SJSA1 (cell line): ENCODE measurements at regions not wholly inside any gene's neighbourhood (a gene's known extent, or its start where the extent isn't known, plus 50 kb on each side); places are given as distances from the start of the nearest gene placed in this dataset.
A peak's percentile ranks its signal among the peaks of the same experiment; 100 is the strongest.

ENCODE experiments used
- DNase-seq, 2 experiments: peaks; one replicate each; pipeline ENCODE4 v3.0.0-alpha.2; 2015 to 2020; ENCODE audit warnings: low spot score in 2 of 2, low read depth in 1 of 2
- H3K27ac ChIP-seq: fragments of 250-450 bp; sonication (Bioruptor Pico); 2 replicates; pipeline ENCODE4 v1.5.1; 2020; ENCODE audit warnings: mild to moderate bottlenecking, moderate library complexity
- H3K27me3 ChIP-seq: fragments of 250-450 bp; sonication (Bioruptor Pico); replicated peaks from 2 replicates; pipeline ENCODE4 v1.5.1; 2020; ENCODE audit warnings: mild to moderate bottlenecking, moderate library complexity
- H3K36me3 ChIP-seq: fragments of 250-450 bp; sonication (Bioruptor Pico); 2 replicates; pipeline ENCODE4 v1.5.1; 2020; ENCODE audit warnings: mild to moderate bottlenecking
- H3K4me1 ChIP-seq: fragments of 250-450 bp; sonication (Bioruptor Pico); replicated peaks from 2 replicates; pipeline ENCODE4 v1.6.1; 2021; ENCODE audit warnings: mild to moderate bottlenecking
- H3K4me3 ChIP-seq: fragments of 250-450 bp; sonication (Bioruptor Pico); 2 replicates; pipeline ENCODE4 v1.5.1; 2020; ENCODE audit warnings: mild to moderate bottlenecking
- H3K9me3 ChIP-seq: fragments of 250-450 bp; sonication (Bioruptor Pico); replicated peaks from 2 replicates; pipeline ENCODE4 v1.5.1; 2020; ENCODE audit warnings: mild to moderate bottlenecking

DNA sequence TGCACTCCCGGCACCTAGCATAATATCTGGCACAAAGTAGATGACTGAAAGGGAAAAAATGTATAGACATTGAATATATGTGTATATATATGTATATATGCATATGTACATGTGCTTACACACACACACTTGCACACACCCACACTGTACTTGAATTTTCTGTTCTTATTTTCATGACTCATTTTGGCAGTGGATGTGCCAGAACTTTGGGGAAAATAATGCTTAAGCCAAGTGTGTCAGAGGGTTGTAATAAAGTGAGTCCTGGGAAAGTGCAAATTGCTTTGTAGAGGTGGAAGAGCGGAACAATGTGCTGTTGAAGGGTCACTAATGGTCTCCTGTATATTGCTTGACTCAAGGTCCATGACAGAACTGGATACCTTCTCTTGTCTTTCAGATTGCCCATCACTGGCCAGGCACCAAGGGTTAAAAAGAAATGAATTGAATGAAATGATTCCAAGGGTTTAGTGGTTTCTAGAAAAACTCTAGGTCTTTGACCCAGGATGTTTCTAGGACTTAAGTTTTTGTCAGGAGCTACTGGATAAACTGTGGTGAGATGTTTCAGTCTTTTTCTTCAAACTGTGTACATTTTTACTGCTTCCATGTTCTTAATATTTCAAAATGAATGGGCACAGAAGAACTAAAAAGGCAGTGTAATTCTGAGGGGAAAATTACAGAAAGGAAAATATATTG lies 129.9 kb upstream of the MOCS2 start:
- H3K36me3 ChIP-seq = no peaks in the 10 kb centered on the region
- no peak for DNase-seq
- no peak overlapping the region for H3K27ac ChIP-seq
- H3K4me3 ChIP-seq = no peak overlapping the region
- H3K27me3 ChIP-seq = no peaks in the 10 kb centered on the region
- 0 out of 2 replicates have a peak, but pooled peaks cover 5% of the 10 kb centered on the region for H3K4me1 ChIP-seq
- H3K9me3 ChIP-seq = no peaks in the 10 kb centered on the region

DNA sequence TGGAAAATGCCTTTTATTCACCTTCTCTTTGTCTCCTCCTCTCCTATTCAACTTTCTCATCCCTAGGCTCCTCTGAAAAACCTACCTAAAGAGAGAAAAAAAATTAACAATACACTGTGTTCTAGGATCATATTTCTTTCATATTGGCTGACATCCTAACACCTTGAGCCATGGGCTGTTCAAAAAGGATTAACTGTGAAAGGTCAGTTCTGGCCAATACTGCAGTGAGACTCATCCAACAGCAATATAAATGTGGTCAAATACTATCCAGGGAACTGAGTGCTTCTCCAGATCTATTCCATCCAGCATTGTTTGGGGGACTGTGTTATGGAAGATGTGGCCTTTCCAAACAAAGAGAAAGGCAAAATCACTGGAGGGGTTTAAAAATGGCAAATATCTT lies 131.1 kb upstream of the MOCS2 start:
- DNase-seq = no peak
- Histone ChIP-seq H3K27ac (no peak overlapping the region), H3K36me3 (no peaks in the 10 kb centered on the region)

DNA sequence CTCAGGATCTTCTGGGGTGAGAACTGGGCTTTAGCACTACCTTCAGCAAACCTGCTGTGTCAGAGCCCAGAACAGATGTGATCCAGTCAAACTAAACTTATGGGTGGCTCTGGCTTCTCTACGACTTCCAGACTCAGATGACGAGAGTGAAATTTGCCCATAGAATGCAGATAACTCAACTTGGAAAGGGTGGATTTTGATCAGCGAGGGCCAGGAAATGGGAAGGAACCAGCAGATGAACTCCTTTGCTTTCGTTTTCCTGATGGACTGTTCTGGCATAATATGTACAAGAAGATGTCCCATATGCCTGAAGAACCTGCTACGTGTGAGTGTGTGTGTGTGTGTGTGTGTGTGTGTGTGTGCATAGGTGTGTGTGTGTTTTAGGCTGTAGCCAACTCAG lies 132.0 kb upstream of the MOCS2 start:
- H3K36me3 ChIP-seq = no peaks in the 10 kb centered on the region
- H3K4me1 ChIP-seq = peaks cover 25% of the 10 kb centered on the region
- DNase-seq = no peak
- no peaks in the 10 kb centered on the region for H3K27me3 ChIP-seq
- H3K27ac ChIP-seq = no peak overlapping the region
- no peak overlapping the region for H3K4me3 ChIP-seq
- no peaks in the 10 kb centered on the region for H3K9me3 ChIP-seq

More for the DNA sequence above, 131.1 kb upstream of the MOCS2 start:
- Histone ChIP-seq H3K4me1 (peaks cover 16% of the 10 kb centered on the region), H3K27me3 (no peaks in the 10 kb centered on the region), H3K4me3 (no peak overlapping the region), H3K9me3 (no peaks in the 10 kb centered on the region)

DNA sequence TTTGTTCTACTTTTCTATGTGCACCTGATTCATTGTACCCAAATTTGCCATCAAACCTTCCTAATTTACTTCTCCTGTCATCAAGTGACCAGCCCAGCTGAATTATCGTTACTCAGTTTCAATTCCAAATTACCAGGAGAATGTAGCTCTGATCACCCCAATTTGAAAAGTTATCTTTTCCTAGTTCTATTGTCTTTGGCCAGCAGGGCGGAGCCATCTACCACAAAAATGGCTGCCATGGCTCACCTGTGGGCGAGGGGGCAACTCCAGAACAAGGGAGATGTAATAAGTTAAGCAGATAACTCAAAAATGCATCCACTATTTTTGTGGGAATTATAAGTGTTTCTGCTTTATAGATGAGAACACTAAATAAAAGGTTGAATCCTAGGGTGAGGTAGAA lies 133.8 kb upstream of the MOCS2 start:
- Histone ChIP-seq H3K9me3 (no peaks in the 10 kb centered on the region), H3K4me3 (no peak overlapping the region), H3K36me3 (no peaks in the 10 kb centered on the region)

DNA sequence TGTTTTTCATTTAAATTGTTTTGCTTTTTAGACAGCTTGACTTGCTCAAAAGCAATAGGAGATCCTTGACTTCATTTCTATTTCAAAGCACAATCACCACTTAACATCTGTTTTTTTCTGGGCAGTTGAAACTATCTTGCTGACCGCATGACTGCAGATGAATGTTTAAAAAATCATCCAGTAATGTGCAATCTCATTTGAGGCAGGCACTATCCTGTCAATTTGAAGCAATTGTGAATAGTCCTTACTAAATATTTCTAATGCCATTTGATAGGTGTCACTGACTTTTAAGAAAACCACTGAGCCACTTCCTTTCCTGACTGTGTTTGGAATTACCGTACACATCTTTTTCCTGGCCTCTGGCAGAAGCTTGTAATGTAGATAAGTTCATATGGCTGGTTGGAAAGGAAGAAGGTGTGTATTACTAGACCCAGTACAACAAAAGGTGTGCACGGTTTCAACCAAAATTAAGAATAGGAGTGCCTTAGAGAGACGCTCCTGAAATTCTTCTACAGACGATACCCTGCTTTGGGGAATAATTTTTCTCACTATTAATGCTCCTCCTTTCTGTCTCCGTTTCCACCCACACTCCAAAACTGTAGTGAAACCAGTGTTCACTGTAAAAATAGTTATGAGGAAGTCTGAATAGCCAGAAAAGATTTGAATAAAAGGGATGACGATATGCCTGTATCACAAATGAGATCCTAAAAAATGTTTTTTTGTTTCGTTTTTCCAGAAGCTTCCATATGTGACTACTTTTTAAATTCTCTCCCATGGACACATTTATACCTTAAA lies 136.7 kb upstream of the MOCS2 start:
- H3K4me3 ChIP-seq = no peak overlapping the region
- no peaks in the 10 kb centered on the region for H3K27me3 ChIP-seq
- peak; percentile 47 to 79 for DNase-seq
- H3K27ac ChIP-seq = peak overlapping the region; percentile 83
- no peaks in the 10 kb centered on the region for H3K9me3 ChIP-seq
- H3K36me3 ChIP-seq = no peaks in the 10 kb centered on the region
- peaks cover 64% of the 10 kb centered on the region for H3K4me1 ChIP-seq

More for the DNA sequence above, 133.8 kb upstream of the MOCS2 start:
- DNase-seq = no peak
- Histone ChIP-seq H3K27me3 (no peaks in the 10 kb centered on the region), H3K4me1 (peaks cover 41% of the 10 kb centered on the region), H3K27ac (no peak overlapping the region)

DNA sequence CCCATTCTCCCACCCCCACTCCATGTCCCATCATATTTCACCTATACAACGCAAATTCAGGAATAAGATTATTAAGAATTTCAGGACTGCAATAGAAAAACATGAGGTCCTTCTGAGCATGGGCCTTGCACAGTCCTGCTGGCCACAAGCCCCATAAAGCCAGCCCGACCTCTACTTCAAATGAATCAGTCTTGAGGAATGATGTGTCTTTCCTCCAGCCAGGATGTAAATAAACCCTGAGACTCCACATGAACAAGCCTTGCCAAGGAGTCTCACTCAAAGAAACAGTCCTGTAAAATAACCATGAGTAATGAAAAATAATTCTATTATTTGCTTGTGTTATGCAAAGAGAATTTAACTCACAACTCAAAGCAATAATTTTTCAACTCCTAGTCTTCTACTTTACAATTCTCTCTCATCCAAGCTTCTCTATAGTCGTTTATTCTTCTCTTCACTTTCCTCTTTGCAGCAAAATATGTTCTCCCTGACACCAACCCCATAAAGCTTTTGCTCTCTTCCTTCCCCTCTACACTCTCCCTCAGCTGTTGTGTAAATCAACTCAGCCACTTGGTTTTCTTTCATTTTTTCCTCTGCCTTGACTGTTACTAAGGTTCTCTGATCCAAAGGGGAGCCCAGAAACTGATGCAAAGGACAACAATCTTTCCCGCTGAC lies 140.1 kb upstream of the MOCS2 start:
- H3K4me3 ChIP-seq = no peak overlapping the region

DNA sequence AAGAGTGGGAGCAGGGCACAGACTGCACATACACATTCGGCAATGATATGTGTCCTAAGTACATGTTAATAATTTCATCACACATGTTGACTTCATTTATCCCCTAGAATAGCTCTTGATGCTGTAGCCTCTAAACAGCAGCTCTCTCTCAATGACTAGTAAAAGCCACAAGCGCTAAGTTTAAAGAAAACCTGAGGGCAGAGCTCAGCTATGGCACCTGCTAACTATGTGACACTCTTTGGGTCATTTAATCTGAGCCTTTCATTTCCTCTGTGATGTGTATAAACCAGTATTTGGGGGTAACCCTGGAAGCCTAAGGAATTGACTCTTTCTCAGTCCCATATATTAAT lies 140.6 kb upstream of the MOCS2 start:
- no peaks in the 10 kb centered on the region for H3K27me3 ChIP-seq
- no peak overlapping the region for H3K4me3 ChIP-seq
- no peaks in the 10 kb centered on the region for H3K36me3 ChIP-seq
- H3K27ac ChIP-seq = peak overlapping the region; percentile 65
- no peak for DNase-seq
- no peaks in the 10 kb centered on the region for H3K9me3 ChIP-seq
- H3K4me1 ChIP-seq = peaks cover 69% of the 10 kb centered on the region

More for the DNA sequence above, 140.1 kb upstream of the MOCS2 start:
- peak; percentile 77 to 78 for DNase-seq
- H3K27ac ChIP-seq = peak overlapping the region; percentile 65
- peaks cover 74% of the 10 kb centered on the region for H3K4me1 ChIP-seq
- no peaks in the 10 kb centered on the region for H3K9me3 ChIP-seq
- H3K36me3 ChIP-seq = no peaks in the 10 kb centered on the region
- no peaks in the 10 kb centered on the region for H3K27me3 ChIP-seq

DNA sequence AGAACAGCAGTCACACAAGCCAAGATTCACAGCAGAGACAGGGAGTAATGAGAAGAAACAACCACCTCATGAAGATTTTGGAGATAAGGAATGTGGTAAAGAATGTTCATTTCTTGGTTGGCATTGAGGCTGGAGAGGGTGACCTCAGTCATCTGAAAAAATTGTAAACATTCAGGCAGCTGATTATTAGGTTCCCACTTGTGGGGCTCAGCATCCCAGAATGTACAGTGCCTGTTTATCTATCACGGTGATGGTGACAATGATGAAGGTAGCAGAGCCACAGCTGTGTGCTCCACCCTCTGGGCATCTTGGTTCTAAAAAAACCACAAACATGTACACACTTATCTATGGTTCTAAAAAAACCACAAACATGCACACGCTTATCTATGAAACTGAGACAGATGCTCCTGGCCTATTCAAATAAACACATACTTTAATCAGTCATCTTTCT lies 143.9 kb upstream of the MOCS2 start:
- no peak overlapping the region for H3K4me3 ChIP-seq
- H3K27ac ChIP-seq = peak overlapping the region; percentile 55
- no peaks in the 10 kb centered on the region for H3K9me3 ChIP-seq
- H3K4me1 ChIP-seq = peaks cover 39% of the 10 kb centered on the region
- no peaks in the 10 kb centered on the region for H3K36me3 ChIP-seq
- DNase-seq = peak; percentile 84 to 91
- H3K27me3 ChIP-seq = no peaks in the 10 kb centered on the region

DNA sequence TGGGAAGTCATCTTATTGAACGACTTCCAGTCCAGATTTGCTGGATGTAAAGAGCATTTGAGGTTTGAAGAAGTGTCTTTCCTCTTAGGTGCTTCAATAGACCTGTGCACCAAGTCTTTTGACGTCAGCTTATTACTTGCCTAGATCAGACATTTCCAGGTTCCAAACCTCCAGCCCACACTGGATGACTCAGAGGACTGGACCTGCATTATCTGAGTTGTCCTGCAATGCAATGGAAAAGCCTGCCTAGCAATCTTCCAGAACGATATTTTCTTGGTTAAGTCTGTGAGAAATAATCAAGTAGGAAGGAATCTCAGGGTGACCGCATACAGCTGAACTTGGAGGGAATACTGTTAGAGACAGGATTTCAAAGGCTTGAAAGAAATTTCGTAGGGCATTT lies 147.2 kb upstream of the MOCS2 start:
- Histone ChIP-seq H3K4me1 (peaks cover 17% of the 10 kb centered on the region), H3K9me3 (no peaks in the 10 kb centered on the region), H3K36me3 (no peaks in the 10 kb centered on the region), H3K27me3 (no peaks in the 10 kb centered on the region), H3K4me3 (no peak overlapping the region), H3K27ac (no peak overlapping the region)
- DNase-seq = no peak

DNA sequence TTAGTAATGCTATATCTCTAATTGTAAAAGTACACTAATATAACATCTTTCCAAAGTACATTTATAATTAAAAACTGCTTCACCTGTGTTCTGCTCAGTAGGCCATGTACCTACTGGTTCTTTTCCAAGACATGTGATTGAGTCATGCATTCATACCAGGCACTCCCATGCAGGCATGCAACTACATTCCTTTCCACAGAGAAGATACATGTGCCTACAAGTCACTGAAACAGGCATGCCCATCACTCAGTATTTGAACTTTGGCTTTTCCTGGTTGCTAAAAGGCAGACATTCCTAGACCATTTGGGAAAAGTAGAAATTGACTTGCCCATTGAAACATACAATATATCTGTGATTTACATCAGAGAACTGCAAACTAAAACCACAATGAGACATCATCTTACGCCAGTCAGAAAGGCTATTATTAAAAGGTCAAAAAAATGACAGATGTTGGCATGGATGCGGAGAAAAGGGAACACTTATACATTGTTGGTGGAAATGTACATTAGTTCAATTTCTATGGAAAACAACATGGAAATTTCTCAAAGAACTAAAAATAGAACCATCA lies 148.3 kb upstream of the MOCS2 start:
- no peaks in the 10 kb centered on the region for H3K9me3 ChIP-seq
- H3K4me1 ChIP-seq = peaks cover 12% of the 10 kb centered on the region
- no peaks in the 10 kb centered on the region for H3K27me3 ChIP-seq
- no peak for DNase-seq
- H3K27ac ChIP-seq = no peak overlapping the region
- no peaks in the 10 kb centered on the region for H3K36me3 ChIP-seq
- no peak overlapping the region for H3K4me3 ChIP-seq

DNA sequence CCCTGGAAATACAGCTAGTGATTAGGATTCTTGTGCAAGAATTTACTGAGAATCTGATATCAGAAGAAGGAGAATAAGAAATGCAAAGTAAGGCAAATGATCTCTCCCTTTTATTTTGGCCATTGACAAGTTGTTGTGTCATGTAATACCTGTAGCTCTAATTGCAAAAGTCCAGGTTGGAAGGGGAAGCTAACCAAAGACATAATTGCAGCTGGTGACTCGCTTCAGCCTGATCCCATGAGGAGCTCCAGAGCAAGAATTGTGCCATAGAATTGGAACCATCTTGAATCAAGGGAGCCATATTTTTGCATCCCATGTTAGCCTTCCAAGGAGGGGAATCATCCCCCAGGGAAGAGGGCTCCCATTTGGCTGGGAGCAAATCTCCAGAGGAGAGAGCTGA lies 149.6 kb upstream of the MOCS2 start:
- no peak overlapping the region for H3K27ac ChIP-seq
- H3K27me3 ChIP-seq = no peaks in the 10 kb centered on the region
- no peaks in the 10 kb centered on the region; the same call in 1 of the 2 replicates for H3K4me1 ChIP-seq
- no peak for DNase-seq
- H3K9me3 ChIP-seq = no peaks in the 10 kb centered on the region
- H3K36me3 ChIP-seq = no peaks in the 10 kb centered on the region
- H3K4me3 ChIP-seq = no peak overlapping the region

DNA sequence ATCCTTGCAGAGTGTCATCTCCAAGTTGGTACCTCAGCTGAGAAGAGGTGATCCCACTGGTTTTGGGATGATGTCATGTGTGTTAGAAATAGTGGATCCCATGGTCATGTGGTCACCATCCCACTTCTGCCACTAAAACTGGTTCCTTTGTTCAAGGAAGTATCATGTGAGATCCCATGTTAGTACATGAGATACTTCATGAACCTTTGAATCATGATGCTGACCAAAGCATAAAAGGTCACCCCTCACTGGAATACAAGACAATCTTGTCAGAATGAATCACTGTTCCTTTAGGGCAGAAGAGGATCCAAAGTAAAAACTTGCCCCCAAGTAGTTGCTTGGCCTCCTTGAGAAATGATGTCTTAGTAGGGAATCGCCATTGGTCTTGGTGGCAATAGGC lies 150.9 kb upstream of the MOCS2 start:
- Histone ChIP-seq H3K9me3 (no peaks in the 10 kb centered on the region), H3K4me1 (no peaks in the 10 kb centered on the region), H3K4me3 (no peak overlapping the region), H3K27me3 (no peaks in the 10 kb centered on the region), H3K27ac (no peak overlapping the region), H3K36me3 (no peaks in the 10 kb centered on the region)
- no peak for DNase-seq

DNA sequence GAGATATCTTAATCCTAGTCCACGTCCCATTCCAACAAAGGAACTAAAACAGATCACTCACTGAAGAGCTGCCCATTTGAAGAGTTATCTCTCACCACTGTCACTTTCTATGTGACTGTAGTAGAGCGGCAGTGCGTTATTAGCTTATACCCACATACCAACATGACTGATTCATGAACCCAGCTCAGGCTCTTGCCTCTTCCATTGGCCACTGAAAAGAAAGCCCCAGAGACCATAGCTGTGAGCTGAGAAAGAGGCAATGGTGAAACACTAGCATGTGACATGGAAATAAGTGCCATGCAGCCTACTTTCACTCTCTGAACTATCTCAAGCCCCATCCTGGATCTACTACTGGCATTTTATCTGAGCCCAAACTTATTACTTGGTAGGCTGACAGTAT lies 151.7 kb upstream of the MOCS2 start:
- Histone ChIP-seq H3K4me1 (no peaks in the 10 kb centered on the region), H3K36me3 (no peaks in the 10 kb centered on the region), H3K27ac (no peak overlapping the region), H3K4me3 (no peak overlapping the region), H3K27me3 (no peaks in the 10 kb centered on the region), H3K9me3 (no peaks in the 10 kb centered on the region)
- no peak for DNase-seq
